ENCODE measurements at regions not wholly inside any gene's neighbourhood (a gene's known extent, or its start where the extent isn't known, plus 50 kb on each side); places are given as distances from the start of the nearest gene placed in this dataset.

- DNase-seq: no peak
Observed at GRCh38 chr22:48952256-48953102, 875.2 kb downstream of the BRD1 start.

DNA sequence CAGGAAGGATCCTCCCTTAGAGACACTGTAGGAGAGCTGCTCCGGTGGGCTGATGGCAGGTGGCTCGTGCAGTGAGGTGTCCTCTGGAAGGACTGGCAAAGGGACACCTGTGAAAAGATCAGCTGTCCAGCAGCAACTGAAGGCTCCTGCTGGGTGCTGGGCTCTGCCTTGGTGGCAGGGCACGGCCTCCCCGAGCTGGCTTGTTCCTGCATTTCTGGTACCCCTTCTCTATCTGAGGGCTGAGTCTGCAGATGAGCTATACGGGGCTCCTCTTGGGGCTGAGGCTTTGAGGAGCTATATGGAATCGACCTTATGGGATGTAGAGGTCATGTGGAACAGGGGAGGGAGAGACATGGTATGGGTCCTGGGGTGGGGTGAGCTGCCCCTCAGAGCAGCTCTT, 875.8 kb downstream of the BRD1 start:
- DNase-seq: no peak

DNA sequence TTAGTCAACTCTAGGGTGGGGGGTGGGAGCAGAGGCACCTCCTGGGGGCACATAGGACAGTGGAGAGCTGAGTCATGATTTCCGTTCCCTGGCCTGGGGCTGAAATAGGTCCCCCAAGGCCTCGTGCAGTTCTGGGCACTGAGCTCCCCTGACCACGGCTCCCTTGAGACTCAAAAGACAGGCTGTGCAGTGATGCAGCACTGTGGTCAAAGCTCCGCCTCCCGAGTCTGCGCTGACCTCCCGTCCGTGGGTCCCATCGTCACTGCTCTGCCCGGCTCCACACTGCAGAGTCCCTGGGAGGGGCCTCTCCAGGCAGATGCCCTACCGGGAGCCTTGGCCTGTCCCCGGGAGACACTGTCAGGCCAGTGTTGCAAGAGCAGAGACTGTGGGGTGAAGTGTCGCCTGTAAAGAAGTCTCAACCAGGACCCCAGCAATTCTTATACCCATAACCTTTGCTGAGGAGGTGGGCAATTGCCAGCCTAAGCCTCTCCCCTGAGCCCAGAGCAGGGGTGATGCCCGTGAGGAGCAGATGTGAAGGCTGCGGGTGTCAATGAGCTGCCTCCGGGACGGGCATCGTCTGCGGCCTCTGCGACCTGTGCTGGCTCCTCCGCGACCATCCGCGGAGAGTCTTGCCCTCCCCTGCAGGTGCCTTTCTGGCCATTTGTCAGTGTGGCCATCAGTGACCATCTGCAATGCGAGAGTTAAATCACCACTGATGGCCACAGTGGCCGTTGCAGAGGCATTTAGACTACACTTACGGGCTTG, 877.3 kb downstream of the BRD1 start:
- no peak for DNase-seq

DNA sequence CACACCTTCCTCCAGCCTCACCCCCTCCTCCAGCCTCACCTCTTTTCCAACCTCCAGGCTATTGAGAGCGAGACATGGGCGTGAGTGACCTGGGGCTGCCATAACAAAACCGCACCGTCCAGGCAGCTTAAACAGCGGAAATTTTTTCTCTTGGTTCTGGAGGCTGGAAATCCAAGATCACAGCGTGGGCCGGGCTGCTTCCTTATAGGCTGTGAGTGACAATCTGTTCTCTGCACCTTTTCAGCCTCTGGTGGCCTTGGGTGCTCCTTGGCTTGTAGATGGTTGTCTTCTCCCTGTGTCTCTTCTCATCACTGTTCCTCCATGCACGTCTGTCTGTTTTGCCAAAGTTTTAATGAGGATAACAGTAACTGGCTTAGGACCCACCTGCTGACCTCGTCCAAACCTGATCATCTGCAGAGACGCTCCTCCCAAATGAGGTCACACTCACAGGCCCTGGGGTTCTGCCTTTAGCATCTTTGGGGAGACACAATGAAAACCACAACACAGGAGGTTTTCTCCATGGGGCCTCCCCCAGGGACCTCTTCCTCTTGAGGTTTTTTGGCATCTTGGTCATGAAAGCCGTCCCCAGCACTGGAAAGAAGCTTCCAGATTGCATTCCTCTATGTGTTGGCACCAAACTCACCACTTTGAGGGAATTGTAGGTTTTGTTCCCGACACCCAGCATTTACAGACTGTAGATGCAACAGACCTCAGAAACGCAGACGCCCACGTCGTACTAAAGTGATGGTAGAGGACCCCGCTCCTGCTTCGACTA, 878.1 kb downstream of the BRD1 start:
- no peak for DNase-seq

DNA sequence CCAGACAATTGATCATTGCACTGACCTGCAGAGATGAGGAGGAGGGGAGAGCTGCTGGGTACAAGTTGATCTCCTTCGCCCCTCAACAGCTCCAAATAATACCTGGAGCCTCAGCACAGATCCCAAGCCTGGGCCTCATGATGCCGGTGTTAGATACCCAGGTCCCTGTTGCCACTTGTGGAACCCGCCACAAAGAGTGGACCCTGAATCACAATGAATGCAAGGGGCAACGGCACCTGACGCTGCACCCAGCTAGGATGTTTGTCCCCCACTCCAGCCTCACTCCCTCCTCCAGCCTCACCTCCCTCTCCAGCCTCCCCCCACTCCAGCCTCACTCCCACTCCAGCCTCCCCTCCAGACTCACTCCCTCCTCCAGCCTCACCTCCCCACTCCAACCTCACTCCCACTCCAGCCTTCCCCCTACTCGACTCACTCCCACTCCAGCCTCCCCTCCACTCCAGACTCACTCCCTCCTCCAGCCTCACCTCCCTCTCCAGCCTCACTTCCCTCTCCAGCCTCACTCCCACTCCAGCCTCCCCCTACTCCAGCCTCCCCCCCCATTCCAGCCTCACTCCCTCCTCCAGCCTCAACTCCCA, 879.0 kb downstream of the BRD1 start:
- DNase-seq: no peak

DNA sequence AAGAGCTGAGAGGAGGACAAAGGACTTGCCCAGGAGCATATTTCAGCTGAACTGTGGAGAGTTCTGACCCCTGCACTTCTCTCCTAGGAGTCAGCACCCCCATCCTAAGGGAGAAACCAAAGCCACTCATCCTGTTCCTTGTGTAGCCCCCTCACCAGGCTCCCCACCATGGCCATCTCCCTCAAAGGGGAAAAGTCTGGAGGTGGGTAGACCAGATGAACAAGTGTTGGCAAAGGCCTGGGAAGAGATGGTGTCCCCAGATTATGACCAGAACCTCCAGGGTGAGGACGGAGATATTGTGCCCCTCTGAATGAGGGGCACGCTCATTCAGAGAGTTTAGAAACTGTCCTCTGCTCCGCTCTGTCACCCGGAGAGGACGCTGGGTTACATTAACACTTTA, 880.0 kb downstream of the BRD1 start:
- DNase-seq: no peak

- DNase-seq: no peak
Observed at GRCh38 chr22:48945621-48946458, 881.8 kb downstream of the BRD1 start.

DNA sequence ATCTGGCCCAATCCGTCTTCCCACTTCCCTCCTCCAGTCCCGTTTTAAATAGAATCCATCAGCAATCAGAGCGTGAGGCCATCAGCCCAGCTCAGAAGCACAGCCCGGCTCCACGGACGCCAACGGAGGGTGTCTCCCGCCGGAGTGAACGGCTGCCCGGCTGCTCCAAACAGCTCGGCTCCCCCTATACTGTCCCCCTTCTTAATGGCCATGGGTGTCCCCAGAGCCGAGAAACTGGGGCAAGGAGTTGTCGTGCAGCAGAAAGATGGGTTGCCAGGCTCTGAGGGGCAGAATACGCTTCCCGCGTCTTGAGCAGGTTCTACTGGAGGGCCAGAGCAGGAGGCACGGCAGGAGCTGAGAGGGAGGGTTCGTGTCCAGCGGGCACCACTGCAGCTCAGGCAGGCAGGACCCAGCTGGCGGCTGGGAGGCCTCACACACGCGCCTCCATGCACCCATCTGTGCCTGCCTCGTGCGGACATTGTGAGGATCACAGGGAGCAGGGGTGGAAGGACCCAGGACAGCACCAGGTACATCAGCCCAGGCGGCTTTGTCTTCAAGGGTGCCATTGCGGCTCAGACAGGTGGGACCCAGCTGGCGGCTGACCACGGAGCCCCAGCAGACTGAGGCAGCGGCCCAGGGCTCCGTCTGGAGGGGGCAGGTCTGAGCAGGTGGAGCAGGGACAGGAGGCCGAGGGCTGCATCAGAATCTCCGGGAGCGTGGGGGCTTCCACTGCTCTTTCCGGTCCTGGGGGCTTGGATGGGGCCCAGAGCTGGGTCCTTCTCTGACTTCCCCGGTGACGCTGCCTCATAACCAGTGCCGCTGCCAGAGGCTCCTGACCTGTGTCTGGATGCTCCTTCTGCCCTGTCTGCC, 882.7 kb downstream of the BRD1 start:
- no peak for DNase-seq

- no peak for DNase-seq
Observed at GRCh38 chr22:48944433-48944750, 883.3 kb downstream of the BRD1 start.

- DNase-seq: no peak
Observed at GRCh38 chr22:48943567-48944432, 883.9 kb downstream of the BRD1 start.

DNA sequence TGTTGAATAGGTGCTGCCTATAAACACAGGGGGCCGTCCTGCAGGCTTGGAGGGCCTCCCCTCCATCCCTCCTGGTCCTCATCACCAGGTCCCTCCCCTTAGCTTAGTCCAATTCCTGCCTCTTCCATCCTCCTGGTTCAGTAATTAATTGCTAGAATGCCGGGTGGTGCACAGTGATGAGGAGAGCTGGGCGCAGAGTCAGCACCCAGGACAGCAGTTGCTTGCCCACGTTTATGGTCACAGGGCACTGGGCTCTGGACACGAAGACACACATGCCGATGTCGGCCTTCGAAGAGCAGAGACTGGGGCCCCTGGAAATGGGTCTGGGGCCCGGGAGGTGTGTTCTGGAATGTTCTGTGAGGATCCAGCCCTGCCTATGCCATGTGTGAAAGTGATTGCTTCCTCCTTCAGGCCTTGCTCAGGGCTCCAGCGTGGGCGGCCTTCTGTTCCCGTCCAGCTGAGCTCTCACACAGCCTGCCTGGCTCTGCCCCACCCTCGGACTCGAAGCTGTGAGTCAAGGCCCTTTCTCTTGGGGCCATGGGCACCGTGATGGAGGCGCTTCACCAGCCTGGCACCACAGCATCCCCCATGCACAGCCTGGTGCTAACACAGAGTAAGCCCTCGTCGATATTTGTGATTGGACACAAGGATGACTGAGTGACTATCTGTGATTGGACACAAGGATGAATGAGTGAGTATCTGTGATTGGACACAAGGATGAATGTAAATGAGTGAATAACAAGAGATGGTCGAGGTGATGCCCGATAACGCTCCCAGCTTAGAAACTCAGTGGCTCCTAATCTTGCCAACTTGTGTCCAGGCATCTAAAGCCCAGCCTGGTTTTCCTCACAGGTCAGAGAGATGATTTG, 884.7 kb downstream of the BRD1 start:
- DNase-seq: no peak

- DNase-seq: no peak
Observed at GRCh38 chr22:48941903-48942575, 885.6 kb downstream of the BRD1 start.

GRCh38 chr22:48941033-48941902, 886.4 kb downstream of the BRD1 start:
- DNase-seq: no peak

GRCh38 chr22:48940266-48941032, 887.2 kb downstream of the BRD1 start:
- DNase-seq: no peak

DNA sequence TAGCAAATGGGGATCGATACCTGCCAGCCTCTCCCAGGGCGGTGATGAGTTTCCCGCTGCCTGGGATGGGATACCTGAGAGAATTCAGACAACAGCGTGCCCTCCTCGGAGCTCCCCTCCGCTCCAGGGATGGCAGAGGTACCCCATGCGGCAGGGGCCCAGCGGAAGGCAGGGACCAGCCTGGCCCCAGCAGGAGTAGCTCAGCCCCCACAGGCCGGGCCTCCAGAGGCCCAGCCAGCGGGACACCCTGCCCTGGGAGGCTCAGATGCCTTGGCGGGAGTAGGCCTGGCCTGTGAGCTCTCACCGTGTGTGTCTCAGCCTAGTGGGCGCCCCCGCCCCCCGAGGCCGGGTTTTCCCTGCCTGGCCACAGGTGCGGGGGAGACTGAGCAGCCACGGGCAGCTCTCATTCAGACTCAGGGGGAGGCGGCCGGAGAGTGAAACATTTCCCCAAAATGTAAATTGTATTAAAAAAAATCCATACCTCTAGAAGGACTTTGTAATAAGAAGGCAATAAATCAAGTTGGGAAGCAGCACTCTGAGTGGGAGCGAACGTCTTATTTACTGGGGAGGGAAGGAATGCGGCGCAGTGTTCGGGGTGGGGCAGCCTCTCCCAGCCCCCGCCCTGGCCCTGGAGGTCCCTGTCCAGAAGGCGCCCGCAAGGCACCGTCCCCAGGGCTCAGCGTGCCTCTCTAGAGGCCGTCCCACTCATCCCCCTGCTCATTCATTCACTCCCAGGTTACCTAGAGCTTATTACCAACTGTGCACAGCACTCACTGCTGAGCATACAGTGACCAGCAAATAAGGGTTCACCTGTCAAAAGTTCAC, 888.0 kb downstream of the BRD1 start:
- no peak for DNase-seq

DNA sequence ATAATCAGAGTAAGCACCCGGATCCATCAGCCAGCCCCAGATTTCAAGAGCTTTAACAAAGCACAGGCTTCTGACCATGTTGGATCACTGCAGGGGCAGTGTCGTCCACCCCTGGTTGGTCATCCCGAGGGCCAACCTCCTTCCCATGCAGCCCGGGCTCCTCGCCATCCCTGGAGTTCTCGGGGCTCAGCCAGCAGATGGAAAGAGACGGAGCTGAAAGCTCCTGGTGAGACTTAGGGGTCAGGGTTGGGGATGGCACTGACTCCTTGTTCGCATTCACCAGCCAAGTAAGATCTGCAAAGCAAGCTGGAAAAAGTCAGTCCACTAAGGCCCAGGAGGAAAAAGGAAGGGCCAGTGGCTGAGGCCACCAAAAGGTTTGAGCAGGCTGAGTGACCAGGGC, 888.9 kb downstream of the BRD1 start:
- DNase-seq: no peak
